Natural killer cell (primary cell): ENCODE measurements at regions not wholly inside any gene's neighbourhood (a gene's known extent, or its start where the extent isn't known, plus 50 kb on each side); places are given as distances from the start of the nearest gene placed in this dataset.

Source experiments
- ATAC-seq, 3 donors: fragments of 150-1000 bp in 2 of 3; fragments of 200-7000 bp in 1 of 3; cut with Tn5 transposase; 1 replicate in 1 of 3; 2 replicates in 2 of 3; pipeline ENCODE4 v1.10.0; 2021; ENCODE audit warnings: mild to moderate bottlenecking in 2 of 3, moderate library complexity in 2 of 3
- DNase-seq, 2 donors: peaks; one replicate each; pipeline versions ENCODE4 v3.0.0 to v3.0.0-alpha.2; 2013 to 2021; ENCODE audit warnings: mixed read lengths in 1 of 2
- H3K27ac ChIP-seq: one replicate; pipeline ENCODE4 v1.5.1; 2013; ENCODE audit warnings: mild to moderate bottlenecking, low read length
- H3K27me3 ChIP-seq: one replicate; pipeline ENCODE4 v1.6.1; 2013; ENCODE audit warnings: low read length; ENCODE audit not compliant: control insufficient read depth, insufficient read depth
- H3K36me3 ChIP-seq: one replicate; pipeline ENCODE4 v1.6.1; 2013; ENCODE audit warnings: low read length; ENCODE audit not compliant: control insufficient read depth, insufficient read depth
- H3K4me1 ChIP-seq: one replicate; pipeline ENCODE4 v1.6.1; 2013; ENCODE audit warnings: low read length; ENCODE audit not compliant: control insufficient read depth, insufficient read depth
- H3K4me3 ChIP-seq: one replicate; pipeline ENCODE4 v1.5.1; 2013; ENCODE audit warnings: low read length
- H3K9me3 ChIP-seq: one replicate; pipeline ENCODE4 v1.6.1; 2013; ENCODE audit warnings: low read length; ENCODE audit not compliant: control insufficient read depth, insufficient read depth
- H3K27ac Mint-ChIP-seq, 2 donors: one replicate each; pipeline ENCODE4 v1.8.0; 2022; ENCODE audit warnings: mild to moderate bottlenecking in 2 of 2, mixed read lengths in 2 of 2, moderate library complexity in 1 of 2
- H3K27me3 Mint-ChIP-seq, 2 donors: one replicate each; pipeline ENCODE4 v1.8.0; 2022; ENCODE audit warnings: low read depth in 2 of 2, mixed read lengths in 2 of 2
- H3K36me3 Mint-ChIP-seq: one replicate; pipeline ENCODE4 v1.8.0; 2022; ENCODE audit warnings: mixed read lengths
- H3K4me1 Mint-ChIP-seq, 2 donors: one replicate each; pipeline ENCODE4 v1.8.0; 2022; ENCODE audit warnings: mixed read lengths in 2 of 2
- H3K4me3 Mint-ChIP-seq: one replicate; pipeline ENCODE4 v1.8.0; 2022; ENCODE audit warnings: mild to moderate bottlenecking, moderate library complexity, mixed read lengths
- H3K9me3 Mint-ChIP-seq, 2 donors: one replicate each; pipeline ENCODE4 v1.8.0; 2022; ENCODE audit warnings: mixed read lengths in 2 of 2
- WGBS: methylation state at CpG from one replicate; pipeline ENCODE4 v1.1.7; 2013; ENCODE audit warnings: missing lambda C conversion rate; ENCODE audit not compliant: insufficient coverage; 5-methylcytosine and 5-hydroxymethylcytosine counted together
- intact Hi-C: fragments of 100-400 bp; cut with micrococcal nuclease; formaldehyde crosslinking; loops from one replicate; pipeline ENCODE4 v1.14.2; 2022
- TF ChIP-seq, protein P1 (sequence below): fragments of 200-600 bp; IDR thresholded peaks from one replicate; pipeline ENCODE4 v1.8.0; 2022; ENCODE audit warnings: antibody characterized with exemption

DNA sequence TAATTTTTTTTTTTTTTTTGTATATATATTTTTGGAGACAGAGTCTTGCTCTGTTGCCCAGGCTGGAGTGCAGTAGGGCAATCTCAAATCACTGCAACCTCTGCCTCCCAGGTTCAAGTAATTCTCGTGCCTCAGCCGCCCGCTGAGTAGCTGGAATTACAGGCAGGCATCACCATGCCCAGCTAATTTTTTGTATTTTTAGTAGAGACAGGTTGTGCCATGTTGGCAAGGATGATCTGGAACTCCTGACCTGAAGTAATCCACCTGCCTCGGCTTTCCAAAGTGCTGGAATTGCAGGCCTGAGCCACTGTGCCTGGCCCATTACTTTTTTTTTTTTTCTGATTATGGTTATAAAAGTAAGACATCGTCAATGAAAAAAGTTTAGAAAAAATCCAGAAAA, 84.0 kb upstream of the LMNB1 start:
- TF ChIP-seq, protein P1, sequence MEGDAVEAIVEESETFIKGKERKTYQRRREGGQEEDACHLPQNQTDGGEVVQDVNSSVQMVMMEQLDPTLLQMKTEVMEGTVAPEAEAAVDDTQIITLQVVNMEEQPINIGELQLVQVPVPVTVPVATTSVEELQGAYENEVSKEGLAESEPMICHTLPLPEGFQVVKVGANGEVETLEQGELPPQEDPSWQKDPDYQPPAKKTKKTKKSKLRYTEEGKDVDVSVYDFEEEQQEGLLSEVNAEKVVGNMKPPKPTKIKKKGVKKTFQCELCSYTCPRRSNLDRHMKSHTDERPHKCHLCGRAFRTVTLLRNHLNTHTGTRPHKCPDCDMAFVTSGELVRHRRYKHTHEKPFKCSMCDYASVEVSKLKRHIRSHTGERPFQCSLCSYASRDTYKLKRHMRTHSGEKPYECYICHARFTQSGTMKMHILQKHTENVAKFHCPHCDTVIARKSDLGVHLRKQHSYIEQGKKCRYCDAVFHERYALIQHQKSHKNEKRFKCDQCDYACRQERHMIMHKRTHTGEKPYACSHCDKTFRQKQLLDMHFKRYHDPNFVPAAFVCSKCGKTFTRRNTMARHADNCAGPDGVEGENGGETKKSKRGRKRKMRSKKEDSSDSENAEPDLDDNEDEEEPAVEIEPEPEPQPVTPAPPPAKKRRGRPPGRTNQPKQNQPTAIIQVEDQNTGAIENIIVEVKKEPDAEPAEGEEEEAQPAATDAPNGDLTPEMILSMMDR: no peak
- 85% methylated on average over 4 of the region's 5 CpGs for WGBS
- Histone ChIP-seq H3K36me3 (no peaks in the 10 kb centered on the region), H3K4me1 (no peaks in the 10 kb centered on the region), H3K27me3 (no peaks in the 10 kb centered on the region), H3K9me3 (no peaks in the 10 kb centered on the region), H3K27ac (no peak overlapping the region), H3K4me3 (no peak overlapping the region)
- Mint-ChIP-seq H3K27me3 (no peaks in the 10 kb centered on the region), H3K4me1 (no peaks in the 10 kb centered on the region), H3K9me3 (no peaks in the 10 kb centered on the region), H3K4me3 (no peak overlapping the region), H3K27ac (no peak overlapping the region), H3K36me3 (no peaks in the 10 kb centered on the region)
- DNase-seq (no peak), ATAC-seq (no peak)
- intact Hi-C loops: no loop called here

DNA sequence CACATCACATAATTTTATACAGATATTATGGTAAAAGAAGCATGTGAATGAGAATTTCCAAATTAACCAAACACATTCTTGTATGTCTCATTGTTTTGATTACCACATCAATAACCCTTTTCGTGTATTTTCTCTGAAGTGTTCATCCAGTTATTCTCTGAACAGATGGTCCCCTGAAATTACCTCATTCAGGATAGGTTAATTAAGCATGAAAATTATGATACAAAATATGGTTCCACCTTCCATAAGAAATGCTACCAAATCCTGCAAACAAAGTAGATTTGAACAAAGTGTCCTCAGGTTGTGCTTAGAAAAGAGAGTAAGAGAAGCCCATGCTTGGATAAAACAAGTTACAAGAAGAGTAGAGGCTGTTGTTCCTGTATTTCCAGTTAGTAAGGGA, 83.1 kb upstream of the LMNB1 start:
- Mint-ChIP-seq H3K4me1 (no peaks in the 10 kb centered on the region), H3K27me3 (no peaks in the 10 kb centered on the region), H3K9me3 (no peaks in the 10 kb centered on the region), H3K4me3 (no peak overlapping the region), H3K27ac (no peak overlapping the region), H3K36me3 (no peaks in the 10 kb centered on the region)
- Histone ChIP-seq H3K27me3 (no peaks in the 10 kb centered on the region), H3K9me3 (no peaks in the 10 kb centered on the region), H3K4me1 (no peaks in the 10 kb centered on the region), H3K4me3 (no peak overlapping the region), H3K36me3 (no peaks in the 10 kb centered on the region), H3K27ac (no peak overlapping the region)
- TF ChIP-seq, protein P1: no peak
- WGBS: no CpG with 5 or more reads among the region's 1 CpG
- ATAC-seq: no peak
- DNase-seq: no peak
- intact Hi-C loops: no loop called here

DNA sequence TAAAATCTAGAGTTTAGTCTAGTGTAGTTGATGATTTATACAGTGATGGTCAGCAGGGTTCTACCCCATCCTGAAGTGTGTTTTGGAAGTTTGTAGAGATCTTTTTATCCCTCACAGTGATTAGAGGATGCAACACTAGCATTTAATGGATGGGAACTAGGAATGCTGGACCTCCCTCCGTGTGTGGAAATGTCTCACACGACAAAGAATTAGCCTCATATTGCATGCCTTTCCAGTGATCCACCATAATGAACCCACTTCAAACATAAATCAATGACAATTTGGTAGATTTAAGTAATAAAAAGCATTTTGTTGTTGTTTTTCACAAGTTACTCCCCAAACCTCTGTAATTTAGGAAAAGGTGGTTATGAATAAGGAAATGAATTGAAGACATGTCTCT, 82.5 kb upstream of the LMNB1 start:
- H3K9me3 ChIP-seq: no peaks in the 10 kb centered on the region
- ATAC-seq: no peak
- WGBS: 92% methylated on average over 2 of the region's 2 CpGs
- intact Hi-C loops: no loop called here
- Mint-ChIP-seq H3K9me3 (no peaks in the 10 kb centered on the region), H3K4me1 (no peaks in the 10 kb centered on the region), H3K27ac (no peak overlapping the region), H3K36me3 (no peaks in the 10 kb centered on the region), H3K27me3 (no peaks in the 10 kb centered on the region), H3K4me3 (no peak overlapping the region)
- H3K4me3 ChIP-seq: no peak overlapping the region
- H3K36me3 ChIP-seq: no peaks in the 10 kb centered on the region
- H3K4me1 ChIP-seq: no peaks in the 10 kb centered on the region
- TF ChIP-seq, protein P1: no peak
- DNase-seq: no peak
- H3K27ac ChIP-seq: no peak overlapping the region
- H3K27me3 ChIP-seq: no peaks in the 10 kb centered on the region

GRCh38 chr5:126695091-126695490, 81.8 kb upstream of the LMNB1 start:
- WGBS: 100% methylated on average over 1 of the region's 1 CpG
- no peaks in the 10 kb centered on the region for H3K36me3 Mint-ChIP-seq
- intact Hi-C loops: no loop called here

More at GRCh38 chr5:126695091-126695490, 81.8 kb upstream of the LMNB1 start:
- no peak for ATAC-seq
- no peak for DNase-seq
- Histone ChIP-seq H3K27me3 (no peaks in the 10 kb centered on the region), H3K36me3 (no peaks in the 10 kb centered on the region), H3K4me3 (no peak overlapping the region), H3K27ac (no peak overlapping the region), H3K4me1 (no peaks in the 10 kb centered on the region), H3K9me3 (no peaks in the 10 kb centered on the region)
- Mint-ChIP-seq H3K9me3 (no peaks in the 10 kb centered on the region), H3K27me3 (no peaks in the 10 kb centered on the region), H3K27ac (no peak overlapping the region), H3K4me3 (no peak overlapping the region), H3K4me1 (peaks cover 0 to 4% of the 10 kb centered on the region in 2 donors)
- TF ChIP-seq, protein P1: no peak
